ENCODE measurements at regions not wholly inside any gene's neighbourhood (a gene's known extent, or its start where the extent isn't known, plus 50 kb on each side); places are given as distances from the start of the nearest gene placed in this dataset.

- peaks cover 0 to 10% (median 0%) of the 10 kb centered on the region in 3 donors for H3K9me3 ChIP-seq (ENCODE audit: control extremely low read depth in 1 of 3, control insufficient read depth in 2 of 3, insufficient read depth in 1 of 3, low read length in 2 of 3)
Measured at GRCh38 chr16:55076053-55076452, 145.4 kb downstream of the IRX5 start.

GRCh38 chr16:55077266-55077665, 146.6 kb downstream of the IRX5 start:
- H3K79me2 ChIP-seq (ENCODE audit: control insufficient read depth, insufficient read depth, low read length) = no peaks in the 10 kb centered on the region
- H3K4me3 ChIP-seq (ENCODE audit: control extremely low read depth in 1 of 5, extremely low read depth in 1 of 5, insufficient read depth in 1 of 5, low read depth in 2 of 5, low read length in 4 of 5) = no peak overlapping the region
- H2AFZ ChIP-seq (ENCODE audit: insufficient read depth, low read depth, low read length, poor library complexity, severe bottlenecking) = no peak overlapping the region
- no peaks in the 10 kb centered on the region for H3K36me3 ChIP-seq (replicated peaks in 1 of 2; ENCODE audit: control extremely low read depth in 1 of 2, control insufficient read depth in 1 of 2, extremely low read depth in 1 of 2, insufficient read depth in 2 of 2, low read length in 1 of 2)
- no peaks in the 10 kb centered on the region for H4K20me1 ChIP-seq (ENCODE audit: control insufficient read depth, insufficient read depth, low read length, poor library complexity, severe bottlenecking)
- no peak overlapping the region for H3K27ac Mint-ChIP-seq
- peaks cover 10% of the 10 kb centered on the region for H3K27me3 Mint-ChIP-seq
- DNase-seq (no peak), ATAC-seq (ENCODE audit: low read depth) (no peak)
- intact Hi-C loops (cut with micrococcal nuclease) = no loop called here
- ChIA-PET POLR2A (no interaction called here), CTCF (no interaction called here)
- H3K9ac ChIP-seq (ENCODE audit: low read length) = no peak overlapping the region
- H3K27me3 ChIP-seq (replicated peaks in 1 of 4; ENCODE audit: control extremely low read depth in 1 of 4, control insufficient read depth in 3 of 4, insufficient read depth in 4 of 4, low read length in 3 of 4) = no peaks in the 10 kb centered on the region
- no peak overlapping the region for H3K27ac ChIP-seq (ENCODE audit: low read length in 2 of 2)
- H3K4me2 ChIP-seq (replicated peaks; ENCODE audit: low read depth, low read length, poor library complexity, severe bottlenecking) = no peak overlapping the region
- H3K9me3 ChIP-seq (ENCODE audit: control extremely low read depth in 1 of 3, control insufficient read depth in 2 of 3, insufficient read depth in 1 of 3, low read length in 2 of 3) = peaks cover 0 to 6% (median 0%) of the 10 kb centered on the region in 3 donors
- H3K4me1 ChIP-seq (ENCODE audit: control insufficient read depth in 2 of 2, insufficient read depth in 2 of 2, low read length in 2 of 2) = no peaks in the 10 kb centered on the region
- H3K4me1 Mint-ChIP-seq = no peaks in the 10 kb centered on the region
- TF ChIP-seq, protein P1, sequence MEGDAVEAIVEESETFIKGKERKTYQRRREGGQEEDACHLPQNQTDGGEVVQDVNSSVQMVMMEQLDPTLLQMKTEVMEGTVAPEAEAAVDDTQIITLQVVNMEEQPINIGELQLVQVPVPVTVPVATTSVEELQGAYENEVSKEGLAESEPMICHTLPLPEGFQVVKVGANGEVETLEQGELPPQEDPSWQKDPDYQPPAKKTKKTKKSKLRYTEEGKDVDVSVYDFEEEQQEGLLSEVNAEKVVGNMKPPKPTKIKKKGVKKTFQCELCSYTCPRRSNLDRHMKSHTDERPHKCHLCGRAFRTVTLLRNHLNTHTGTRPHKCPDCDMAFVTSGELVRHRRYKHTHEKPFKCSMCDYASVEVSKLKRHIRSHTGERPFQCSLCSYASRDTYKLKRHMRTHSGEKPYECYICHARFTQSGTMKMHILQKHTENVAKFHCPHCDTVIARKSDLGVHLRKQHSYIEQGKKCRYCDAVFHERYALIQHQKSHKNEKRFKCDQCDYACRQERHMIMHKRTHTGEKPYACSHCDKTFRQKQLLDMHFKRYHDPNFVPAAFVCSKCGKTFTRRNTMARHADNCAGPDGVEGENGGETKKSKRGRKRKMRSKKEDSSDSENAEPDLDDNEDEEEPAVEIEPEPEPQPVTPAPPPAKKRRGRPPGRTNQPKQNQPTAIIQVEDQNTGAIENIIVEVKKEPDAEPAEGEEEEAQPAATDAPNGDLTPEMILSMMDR (IDR thresholded peaks at IDR 0.05) = no peak
- no peak for TF ChIP-seq EZH2 (IDR thresholded peaks at IDR 0.05; ENCODE audit: borderline replicate concordance, insufficient read depth, low read depth, low read length, poor library complexity, severe bottlenecking)
- WGBS (ENCODE audit: insufficient coverage) = 75% methylated on average over 3 of the region's 4 CpGs
- no peak overlapping the region for H3K4me3 Mint-ChIP-seq
- no peaks in the 10 kb centered on the region for H3K9me3 Mint-ChIP-seq (ENCODE audit: insufficient read depth)

More at GRCh38 chr16:55076053-55076452, 145.4 kb downstream of the IRX5 start:
- H3K79me2 ChIP-seq (ENCODE audit: control insufficient read depth, insufficient read depth, low read length) = no peaks in the 10 kb centered on the region
- no peaks in the 10 kb centered on the region for H3K27me3 ChIP-seq (replicated peaks in 1 of 4; ENCODE audit: control extremely low read depth in 1 of 4, control insufficient read depth in 3 of 4, insufficient read depth in 4 of 4, low read length in 3 of 4)
- Mint-ChIP-seq H3K4me1 (no peaks in the 10 kb centered on the region), H3K9me3 (ENCODE audit: insufficient read depth) (no peaks in the 10 kb centered on the region), H3K27ac (no peak overlapping the region), H3K4me3 (no peak overlapping the region), H3K27me3 (peaks cover 10% of the 10 kb centered on the region)
- intact Hi-C loops (cut with micrococcal nuclease) = no loop called here
- WGBS (ENCODE audit: insufficient coverage) = 100% methylated on average over 1 of the region's 1 CpG
- ChIA-PET CTCF (no interaction called here), POLR2A (no interaction called here)
- TF ChIP-seq, protein P1 (IDR thresholded peaks at IDR 0.05) = no peak
- no peak for TF ChIP-seq EZH2 (IDR thresholded peaks at IDR 0.05; ENCODE audit: borderline replicate concordance, insufficient read depth, low read depth, low read length, poor library complexity, severe bottlenecking)
- DNase-seq (no peak), ATAC-seq (ENCODE audit: low read depth) (no peak)
- H3K27ac ChIP-seq (ENCODE audit: low read length in 2 of 2) = no peak overlapping the region
- no peak overlapping the region for H2AFZ ChIP-seq (ENCODE audit: insufficient read depth, low read depth, low read length, poor library complexity, severe bottlenecking)
- no peak overlapping the region for H3K4me2 ChIP-seq (replicated peaks; ENCODE audit: low read depth, low read length, poor library complexity, severe bottlenecking)
- H3K4me1 ChIP-seq (ENCODE audit: control insufficient read depth in 2 of 2, insufficient read depth in 2 of 2, low read length in 2 of 2) = no peaks in the 10 kb centered on the region
- H4K20me1 ChIP-seq (ENCODE audit: control insufficient read depth, insufficient read depth, low read length, poor library complexity, severe bottlenecking) = no peaks in the 10 kb centered on the region
- no peak overlapping the region for H3K9ac ChIP-seq (ENCODE audit: low read length)
- H3K36me3 ChIP-seq (replicated peaks in 1 of 2; ENCODE audit: control extremely low read depth in 1 of 2, control insufficient read depth in 1 of 2, extremely low read depth in 1 of 2, insufficient read depth in 2 of 2, low read length in 1 of 2) = no peaks in the 10 kb centered on the region
- H3K4me3 ChIP-seq (ENCODE audit: control extremely low read depth in 1 of 5, extremely low read depth in 1 of 5, insufficient read depth in 1 of 5, low read depth in 2 of 5, low read length in 4 of 5) = no peak overlapping the region
